ENCODE measurements at regions not wholly inside any gene's neighbourhood (a gene's known extent, or its start where the extent isn't known, plus 50 kb on each side); places are given as distances from the start of the nearest gene placed in this dataset.
"Not testable (repeated sequence)": the region's sequence is repeated elsewhere in the genome, so short reads cannot be mapped to it uniquely, and the experiment has no call there.

- no peak for TF ChIP-seq CTCF (IDR thresholded peaks at IDR 0.05; ENCODE audit: borderline replicate concordance, control extremely low read depth, extremely low read depth, insufficient read depth, missing control alignments)
- DNase-seq (ENCODE audit: low spot score): peak; percentile 34
- in situ Hi-C loops (cut with MboI; ENCODE audit: low sequenced_read_pairs, unreplicated experiment): no loop called here
These were observed 119.3 kb upstream of the ZSWIM2 start for GRCh38 chr2:186968277-186968676.

GRCh38 chr2:186966015-186966414, 117.0 kb upstream of the ZSWIM2 start:
- no peak for DNase-seq (ENCODE audit: low spot score)
- in situ Hi-C loops (cut with MboI; ENCODE audit: low sequenced_read_pairs, unreplicated experiment): no loop called here
- no peak for TF ChIP-seq CTCF (IDR thresholded peaks at IDR 0.05; ENCODE audit: borderline replicate concordance, control extremely low read depth, extremely low read depth, insufficient read depth, missing control alignments)

GRCh38 chr2:186962085-186962747, 113.2 kb upstream of the ZSWIM2 start:
- no peak for TF ChIP-seq CTCF (IDR thresholded peaks at IDR 0.05; ENCODE audit: borderline replicate concordance, control extremely low read depth, extremely low read depth, insufficient read depth, missing control alignments)
- no peak for DNase-seq (ENCODE audit: low spot score)
- in situ Hi-C loops (cut with MboI; ENCODE audit: low sequenced_read_pairs, unreplicated experiment): no loop called here

GRCh38 chr2:186960241-186960640, 111.3 kb upstream of the ZSWIM2 start:
- in situ Hi-C loops (cut with MboI; ENCODE audit: low sequenced_read_pairs, unreplicated experiment); DNase-seq (ENCODE audit: low spot score): not testable (repeated sequence)

- DNase-seq (ENCODE audit: low spot score): no peak
- TF ChIP-seq CTCF (IDR thresholded peaks at IDR 0.05; ENCODE audit: borderline replicate concordance, control extremely low read depth, extremely low read depth, insufficient read depth, missing control alignments): no peak
- in situ Hi-C loops (cut with MboI; ENCODE audit: low sequenced_read_pairs, unreplicated experiment): no loop called here
These were observed 110.5 kb upstream of the ZSWIM2 start for GRCh38 chr2:186959486-186959885.

GRCh38 chr2:186950694-186951093, 101.7 kb upstream of the ZSWIM2 start:
- no peak for DNase-seq (ENCODE audit: low spot score)
- no peak for TF ChIP-seq CTCF (IDR thresholded peaks at IDR 0.05; ENCODE audit: borderline replicate concordance, control extremely low read depth, extremely low read depth, insufficient read depth, missing control alignments)
- in situ Hi-C loops (cut with MboI; ENCODE audit: low sequenced_read_pairs, unreplicated experiment): no loop called here

GRCh38 chr2:186949726-186950256, 100.8 kb upstream of the ZSWIM2 start:
- in situ Hi-C loops (cut with MboI; ENCODE audit: low sequenced_read_pairs, unreplicated experiment): no loop called here
- no peak for TF ChIP-seq CTCF (IDR thresholded peaks at IDR 0.05; ENCODE audit: borderline replicate concordance, control extremely low read depth, extremely low read depth, insufficient read depth, missing control alignments)

More at GRCh38 chr2:186949726-186950256, 100.8 kb upstream of the ZSWIM2 start:
- no peak for DNase-seq (ENCODE audit: low spot score)

Measured in GM13976 (cell line).